ENCODE measurements at regions not wholly inside any gene's neighbourhood (a gene's known extent, or its start where the extent isn't known, plus 50 kb on each side); places are given as distances from the start of the nearest gene placed in this dataset.

DNA sequence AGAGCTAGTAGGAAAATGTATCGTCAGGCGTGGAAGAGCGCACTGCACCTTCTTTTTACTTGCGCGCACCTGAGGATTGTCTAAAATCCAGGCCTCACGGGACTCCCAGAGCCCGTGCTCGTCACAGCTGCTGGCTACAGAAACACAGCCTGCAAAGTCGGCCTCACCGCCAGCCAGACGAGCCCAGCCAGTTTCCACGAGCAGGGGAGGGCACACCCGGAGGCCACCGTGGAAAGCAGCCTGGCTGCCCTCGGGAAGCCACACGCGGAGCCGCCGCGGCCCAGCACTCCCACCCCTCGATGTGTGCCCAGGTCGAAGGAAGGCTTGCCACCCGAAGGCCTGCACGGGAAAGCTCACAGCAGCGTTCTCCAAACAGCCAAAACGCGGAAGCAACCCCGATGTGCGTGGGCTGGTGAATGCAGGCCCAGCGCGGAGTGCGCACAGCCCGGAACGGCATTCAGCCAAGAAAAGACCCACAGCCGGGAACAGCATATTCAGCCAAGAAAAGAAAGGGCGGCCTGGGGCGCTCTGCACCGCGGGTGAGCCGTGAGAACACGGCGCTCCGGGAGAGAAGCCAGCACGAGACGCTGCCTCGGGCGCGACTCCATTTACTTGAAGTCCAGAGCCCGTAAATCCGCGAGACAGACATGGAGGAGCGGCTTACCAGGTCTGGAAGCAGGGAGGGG, 53.9 kb upstream of the SALL3 start:
- no peak for TF ChIP-seq CBX5 (CRISPR knock-in tag; IDR thresholded peaks at IDR 0.05; ENCODE audit: borderline replicate concordance)
- no peak for TF ChIP-seq SMC3 (IDR thresholded peaks at IDR 0.05; ENCODE audit: low read length)
- no peak for TF ChIP-seq POLR2AphosphoS2 (IDR thresholded peaks at IDR 0.05; ENCODE audit: low read depth, low read length)
- TF ChIP-seq, protein P1, sequence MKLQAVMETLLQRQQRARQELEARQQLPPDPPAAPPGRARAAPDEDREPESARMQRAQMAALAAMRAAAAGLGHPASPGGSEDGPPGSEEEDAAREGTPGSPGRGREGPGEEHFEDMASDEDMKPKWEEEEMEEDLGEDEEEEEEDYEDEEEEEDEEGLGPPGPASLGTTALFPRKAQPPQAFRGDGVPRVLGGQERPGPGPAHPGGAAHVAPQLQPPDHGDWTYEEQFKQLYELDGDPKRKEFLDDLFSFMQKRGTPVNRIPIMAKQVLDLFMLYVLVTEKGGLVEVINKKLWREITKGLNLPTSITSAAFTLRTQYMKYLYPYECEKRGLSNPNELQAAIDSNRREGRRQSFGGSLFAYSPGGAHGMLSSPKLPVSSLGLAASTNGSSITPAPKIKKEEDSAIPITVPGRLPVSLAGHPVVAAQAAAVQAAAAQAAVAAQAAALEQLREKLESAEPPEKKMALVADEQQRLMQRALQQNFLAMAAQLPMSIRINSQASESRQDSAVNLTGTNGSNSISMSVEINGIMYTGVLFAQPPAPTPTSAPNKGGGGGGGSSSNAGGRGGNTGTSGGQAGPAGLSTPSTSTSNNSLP (IDR thresholded peaks at IDR 0.05; ENCODE audit: low read depth, low read length), result no peak
- TF ChIP-seq KAT8 (CRISPR knock-in tag; IDR thresholded peaks at IDR 0.05), result no peak
- no peak for TF ChIP-seq BRD4 (CRISPR knock-in tag; IDR thresholded peaks at IDR 0.05)
- TF ChIP-seq, protein P2, sequence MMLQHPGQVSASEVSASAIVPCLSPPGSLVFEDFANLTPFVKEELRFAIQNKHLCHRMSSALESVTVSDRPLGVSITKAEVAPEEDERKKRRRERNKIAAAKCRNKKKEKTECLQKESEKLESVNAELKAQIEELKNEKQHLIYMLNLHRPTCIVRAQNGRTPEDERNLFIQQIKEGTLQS (CRISPR knock-in tag; IDR thresholded peaks at IDR 0.05), result no peak

Measured in HepG2 (cell line).